GM21515 (cell line): ENCODE measurements at regions not wholly inside any gene's neighbourhood (a gene's known extent, or its start where the extent isn't known, plus 50 kb on each side); places are given as distances from the start of the nearest gene placed in this dataset.
A peak's percentile ranks its signal among the peaks of the same experiment; 100 is the strongest.
"Not testable (repeated sequence)": the region's sequence is repeated elsewhere in the genome, so short reads cannot be mapped to it uniquely, and the experiment has no call there.

Experiments
- ATAC-seq: cut with Tn5 transposase; IDR thresholded peaks from one replicate; pipeline ENCODE4 v1.9.1; 2021; ENCODE audit not compliant: unreplicated experiment

GRCh38 chr15:22134941-22135566 is 54.7 kb downstream of the OR4M2 start:
- peak; percentile 70 for ATAC-seq

- not testable (repeated sequence) for ATAC-seq
These were observed 57.2 kb downstream of the OR4M2 start for GRCh38 chr15:22137572-22137971.

DNA sequence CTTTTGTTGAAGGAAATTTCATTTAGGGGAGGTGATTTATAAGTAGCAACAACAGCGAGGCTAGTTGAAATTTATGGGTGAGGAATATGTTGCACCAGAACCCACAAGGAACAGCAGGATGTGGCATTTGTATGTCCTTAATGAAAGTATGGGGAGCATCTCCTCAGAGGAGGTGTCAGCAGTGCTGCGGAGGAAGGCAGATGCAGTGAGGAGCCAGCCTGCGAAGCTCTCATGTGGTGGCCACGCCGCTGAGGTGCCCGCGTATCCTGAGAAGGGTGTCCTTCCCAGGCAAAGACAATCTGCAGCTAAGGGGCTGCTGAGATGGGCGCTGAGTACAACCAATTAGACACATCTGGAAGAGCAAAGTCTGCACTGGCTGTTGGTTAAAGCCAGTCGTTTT is 60.8 kb downstream of the OR4M2 start:
- ATAC-seq = not testable (repeated sequence)

- ATAC-seq = peak; percentile 93
These were observed 67.8 kb downstream of the OR4M2 start for GRCh38 chr15:22148109-22148508.

DNA sequence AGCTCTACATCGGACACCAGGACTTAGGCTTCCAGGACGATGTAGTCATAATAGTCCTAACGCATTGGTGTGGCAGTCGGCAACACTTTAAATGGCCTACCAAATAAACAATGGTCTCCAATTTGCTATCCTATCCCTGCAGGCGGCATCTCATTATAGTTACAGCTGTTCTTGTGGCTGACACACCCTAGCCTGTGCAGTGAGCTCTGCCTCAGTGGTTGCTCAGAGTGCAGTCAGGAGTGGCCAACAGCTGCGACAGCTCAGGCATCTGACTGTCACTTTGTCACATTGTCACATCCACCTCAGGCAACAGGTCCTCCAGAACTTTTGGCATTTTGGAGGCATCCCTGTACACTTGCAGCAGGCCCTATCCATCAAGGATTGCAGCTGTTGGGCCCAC is 77.9 kb downstream of the OR4M2 start:
- not testable (repeated sequence) for ATAC-seq

GRCh38 chr15:22160283-22160682 is 80.0 kb downstream of the OR4M2 start:
- ATAC-seq = peak; percentile 27

DNA sequence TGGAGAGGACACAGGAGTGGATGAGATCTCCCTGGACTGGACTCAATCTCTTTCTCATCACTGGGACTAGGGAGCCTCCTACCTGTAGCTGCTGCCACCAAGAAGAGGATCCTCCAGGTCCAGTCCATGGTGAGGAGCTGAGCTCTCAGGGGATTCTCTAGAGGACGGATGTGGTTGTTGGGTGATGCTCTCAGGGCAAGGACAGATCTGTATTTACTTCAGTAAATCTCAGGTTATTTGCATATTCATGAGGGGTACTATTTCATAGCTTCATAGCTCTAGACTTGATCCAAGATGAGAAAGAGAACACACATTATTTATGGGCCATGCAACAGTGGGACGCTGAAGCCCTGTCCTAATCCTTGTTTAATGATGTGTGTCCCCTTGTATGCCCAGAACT is 80.4 kb downstream of the OR4M2 start:
- peak; percentile 75 for ATAC-seq

DNA sequence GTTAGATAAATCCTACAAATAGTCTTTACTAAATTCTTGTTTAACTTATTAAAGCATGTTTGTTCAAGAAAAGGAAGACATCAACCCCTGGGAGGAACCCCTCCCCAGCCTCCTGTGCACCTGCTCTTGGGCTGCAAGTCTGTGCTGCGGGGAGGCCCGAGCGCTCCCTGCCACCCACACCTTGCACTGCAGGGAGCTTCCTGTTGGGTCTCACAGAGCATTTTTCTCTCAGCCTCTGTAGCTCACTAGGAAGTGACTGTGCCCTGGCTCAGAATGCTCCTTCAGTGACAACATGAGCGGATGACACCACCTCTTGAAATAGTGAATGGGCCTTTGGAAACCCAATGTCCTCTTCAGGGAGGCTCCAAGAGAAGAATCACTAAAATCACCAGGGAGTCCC is 81.1 kb downstream of the OR4M2 start:
- ATAC-seq = peak; percentile 74

DNA sequence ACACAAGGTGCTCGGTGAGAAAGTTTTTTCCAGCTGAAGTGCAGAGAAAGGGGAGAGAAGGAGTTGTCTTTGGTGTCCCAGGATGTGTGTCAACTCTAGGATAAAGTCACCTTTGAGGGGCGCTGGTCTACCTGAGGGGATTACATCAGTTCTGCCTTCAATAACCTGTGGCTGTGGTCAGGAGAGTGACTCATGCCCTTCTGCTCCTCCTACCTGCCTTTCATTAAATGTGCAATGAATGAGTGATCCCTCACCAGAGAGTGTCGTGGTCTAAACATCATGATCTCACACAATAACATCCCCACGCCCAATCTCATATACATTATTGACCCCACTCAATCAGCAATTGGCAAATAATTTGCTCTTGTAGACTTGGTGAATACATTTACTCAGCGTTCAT is 83.4 kb downstream of the OR4M2 start:
- ATAC-seq = not testable (repeated sequence)

DNA sequence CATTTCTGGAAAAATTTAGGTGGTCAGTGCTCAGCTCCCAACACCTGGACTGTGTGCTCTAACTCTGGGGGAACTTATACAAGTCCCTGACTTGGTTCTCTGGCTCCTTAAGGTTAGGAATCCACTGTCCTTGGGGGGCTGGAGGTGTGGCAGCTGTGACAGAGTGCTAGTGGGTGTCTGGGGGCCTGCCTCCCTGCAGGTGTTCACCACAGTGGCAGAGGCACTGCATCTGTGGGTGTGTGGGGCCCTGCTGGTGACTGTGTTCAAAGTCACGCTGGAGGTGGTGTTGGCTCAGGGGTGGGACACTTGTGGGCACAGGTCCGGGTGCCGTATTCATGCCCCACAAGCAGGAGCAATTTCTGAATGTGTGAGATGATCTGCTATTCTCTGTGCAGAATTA is 87.2 kb downstream of the OR4M2 start:
- ATAC-seq = not testable (repeated sequence)

DNA sequence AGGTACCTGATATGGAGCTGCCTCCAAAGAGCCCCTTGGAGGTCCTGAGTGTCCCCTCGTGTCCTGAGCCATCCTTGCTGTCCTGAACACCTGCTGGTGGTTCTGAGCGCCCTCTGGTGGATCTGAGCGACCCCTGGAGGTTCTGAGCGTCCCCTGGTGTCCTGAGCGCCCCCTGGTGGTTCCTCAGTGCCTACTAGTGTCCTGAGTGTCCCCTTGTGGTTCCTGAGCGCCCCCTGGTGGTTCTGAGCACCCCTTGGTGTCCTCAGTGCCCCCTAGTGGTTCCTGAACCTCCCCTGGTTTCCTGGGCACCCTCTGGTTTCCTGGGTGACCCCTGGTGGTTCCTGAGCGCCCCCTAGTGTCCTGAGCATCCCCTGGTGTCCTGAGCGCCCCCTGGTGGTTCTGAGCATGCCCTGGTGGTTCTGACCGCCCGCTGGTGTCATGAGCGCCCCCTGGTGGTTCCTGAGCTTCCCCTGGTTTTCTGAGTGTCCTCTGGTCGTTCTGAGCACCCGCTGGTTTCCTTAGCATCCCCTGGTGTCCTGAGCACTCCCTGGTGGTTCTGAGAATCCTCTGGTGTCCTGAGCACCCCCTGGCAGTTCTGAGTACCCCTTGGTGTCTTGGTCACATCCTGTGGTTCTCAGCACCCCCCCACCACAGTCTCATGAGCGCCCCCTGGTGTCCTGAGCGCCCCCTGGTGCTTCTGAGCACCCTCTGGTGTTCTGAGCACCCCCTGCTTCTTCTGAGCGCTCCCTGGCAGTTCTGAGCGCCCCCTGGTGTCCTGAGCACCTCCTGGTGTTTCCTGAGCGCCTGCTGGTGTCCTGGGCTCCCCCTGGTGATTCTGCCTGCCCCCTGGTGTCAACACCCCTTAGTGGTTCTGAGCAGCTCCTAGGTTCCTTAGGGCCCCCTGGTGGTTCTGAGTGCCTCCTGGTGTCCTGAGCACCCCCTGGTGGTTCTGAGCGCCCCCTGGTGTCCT is 93.0 kb downstream of the OR4M2 start:
- peak; percentile 75 for ATAC-seq

- ATAC-seq = peak; percentile 59
These were observed 93.8 kb downstream of the OR4M2 start for GRCh38 chr15:22174088-22174487.

- not testable (repeated sequence) for ATAC-seq
These were observed 97.6 kb downstream of the OR4M2 start for GRCh38 chr15:22177965-22178364.

- not testable (repeated sequence) for ATAC-seq
These were observed 98.1 kb downstream of the OR4M2 start for GRCh38 chr15:22178438-22178837.

- not testable (repeated sequence) for ATAC-seq
These were observed 98.7 kb downstream of the OR4M2 start for GRCh38 chr15:22179043-22179442.

DNA sequence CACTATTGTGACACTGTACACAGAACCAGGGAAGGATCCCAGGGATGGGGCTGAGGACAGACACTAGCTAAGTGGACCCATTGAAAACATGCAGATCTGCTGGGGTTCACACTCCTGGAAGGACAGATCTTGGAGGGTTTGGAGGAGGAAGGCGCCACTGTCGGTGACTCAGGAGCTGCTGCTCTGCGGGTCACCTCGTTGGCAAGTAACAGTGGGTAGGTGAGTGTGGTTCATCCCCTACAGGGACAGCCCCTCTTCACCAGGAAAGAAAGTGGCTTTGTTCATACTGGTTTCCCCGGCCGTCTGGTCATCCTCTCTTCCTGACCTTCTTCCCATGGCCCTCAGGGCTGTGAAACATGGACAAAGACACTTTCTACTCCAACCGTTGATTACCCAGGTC is 100.3 kb downstream of the OR4M2 start:
- not testable (repeated sequence) for ATAC-seq

- ATAC-seq = peak; percentile 81
These were observed 104.4 kb downstream of the OR4M2 start for GRCh38 chr15:22184678-22185077.

- not testable (repeated sequence) for ATAC-seq
These were observed 106.7 kb downstream of the OR4M2 start for GRCh38 chr15:22186846-22187532.

- ATAC-seq = not testable (repeated sequence)
These were observed 111.5 kb downstream of the OR4M2 start for GRCh38 chr15:22191818-22192217.

DNA sequence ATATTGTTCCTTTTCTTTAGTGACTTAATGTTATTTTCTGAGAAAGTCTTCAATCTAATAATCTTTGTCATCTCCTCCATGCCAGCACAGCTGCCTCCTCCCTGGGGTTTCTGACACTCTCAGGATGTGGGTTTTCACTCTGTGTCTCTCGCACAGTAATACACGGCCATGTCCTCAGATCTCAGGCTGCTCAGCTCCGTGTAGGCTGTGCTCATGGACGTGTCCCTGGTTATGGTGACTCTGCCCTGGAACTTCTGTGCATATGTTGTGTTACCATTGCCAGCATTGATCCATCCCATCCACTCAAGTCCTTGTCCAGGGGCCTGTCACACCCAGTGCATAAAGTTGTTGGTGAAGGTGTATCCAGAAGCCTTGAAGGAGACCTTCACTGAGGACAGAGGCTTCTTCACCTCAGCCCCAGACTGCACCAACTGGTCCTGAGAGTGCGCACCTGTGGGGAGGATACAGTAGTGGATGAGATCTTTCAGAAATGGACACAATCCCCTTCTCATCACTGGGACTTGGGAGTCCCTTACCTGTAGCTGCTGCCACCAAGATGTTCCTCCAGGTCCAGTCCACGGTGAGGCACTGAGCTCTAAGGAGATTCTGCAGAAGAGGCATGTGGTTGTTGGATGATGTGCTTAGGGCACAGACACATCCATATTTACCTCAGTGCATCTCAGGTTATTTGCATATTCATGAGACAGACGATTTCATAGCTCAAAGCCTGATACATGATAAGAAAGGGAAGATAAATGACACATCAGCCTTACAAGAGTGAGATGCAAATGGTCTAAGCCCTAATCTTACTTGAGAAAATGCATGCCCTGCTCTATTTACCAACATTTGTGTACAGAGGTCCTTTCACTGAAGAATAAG is 114.7 kb downstream of the OR4M2 start:
- not testable (repeated sequence) for ATAC-seq
